NCI-H146 treated with DMSO at 0.1 percent for 48 hours (cell line): ENCODE measurements at regions not wholly inside any gene's neighbourhood (a gene's known extent, or its start where the extent isn't known, plus 50 kb on each side); places are given as distances from the start of the nearest gene placed in this dataset.
"Not testable (repeated sequence)": the region's sequence is repeated elsewhere in the genome, so short reads cannot be mapped to it uniquely, and the experiment has no call there.

ENCODE experiments used
- DNase-seq: peaks from one replicate; lab custom pipeline; 2025; ENCODE audit not compliant: unreplicated experiment; lab: John Stamatoyannopoulos, UW

- no peak for DNase-seq
These were observed 220.2 kb downstream of the SHQ1 start for GRCh38 chr3:72628065-72628464.

- DNase-seq: no peak
These were observed 221.0 kb downstream of the SHQ1 start for GRCh38 chr3:72627271-72627670.

GRCh38 chr3:72625602-72626337 is 222.5 kb downstream of the SHQ1 start:
- DNase-seq: no peak

- DNase-seq: no peak
These were observed 223.6 kb downstream of the SHQ1 start for GRCh38 chr3:72624656-72625055.

GRCh38 chr3:72618739-72619138 is 229.5 kb downstream of the SHQ1 start:
- DNase-seq: no peak

GRCh38 chr3:72617424-72618024 is 230.7 kb downstream of the SHQ1 start:
- DNase-seq: no peak

GRCh38 chr3:72615776-72616175 is 232.5 kb downstream of the SHQ1 start:
- DNase-seq: no peak

GRCh38 chr3:72615182-72615581 is 233.1 kb downstream of the SHQ1 start:
- no peak for DNase-seq

GRCh38 chr3:72614394-72615074 is 233.7 kb downstream of the SHQ1 start:
- no peak for DNase-seq

GRCh38 chr3:72613871-72614270 is 234.4 kb downstream of the SHQ1 start:
- DNase-seq: no peak

- DNase-seq: not testable (repeated sequence)
These were observed 239.1 kb downstream of the SHQ1 start for GRCh38 chr3:72609114-72609513.

GRCh38 chr3:72606005-72606800 is 242.0 kb downstream of the SHQ1 start:
- peak; percentile 63 for DNase-seq

GRCh38 chr3:72604328-72604727 is 243.9 kb downstream of the SHQ1 start:
- DNase-seq: no peak

- DNase-seq: no peak
These were observed 246.1 kb downstream of the SHQ1 start for GRCh38 chr3:72601983-72602750.

GRCh38 chr3:72601060-72601459 is 247.2 kb downstream of the SHQ1 start:
- DNase-seq: no peak

GRCh38 chr3:72597756-72598195 is 250.5 kb downstream of the SHQ1 start:
- DNase-seq: peak; percentile 6

- DNase-seq: no peak
These were observed 251.2 kb downstream of the SHQ1 start for GRCh38 chr3:72597043-72597442.

- no peak for DNase-seq
These were observed 252.2 kb downstream of the SHQ1 start for GRCh38 chr3:72595927-72596610.

GRCh38 chr3:72595376-72595775 is 252.9 kb downstream of the SHQ1 start:
- DNase-seq: no peak

GRCh38 chr3:72594615-72595215 is 253.5 kb downstream of the SHQ1 start:
- no peak for DNase-seq
